CD4-positive, alpha-beta T cell treated with Interleukin-17A for 1 hour (primary cell): ENCODE measurements at regions not wholly inside any gene's neighbourhood (a gene's known extent, or its start where the extent isn't known, plus 50 kb on each side); places are given as distances from the start of the nearest gene placed in this dataset.

Source experiments
- DNase-seq: peaks from one replicate; pipeline ENCODE4 v3.0.0-alpha.2; 2020

- DNase-seq: no peak
These were observed 451.3 kb downstream of the NAF1 start for GRCh38 chr4:162715401-162715800.

GRCh38 chr4:162707962-162708361 lies 458.7 kb downstream of the NAF1 start:
- DNase-seq: no peak

GRCh38 chr4:162706632-162707031 lies 460.1 kb downstream of the NAF1 start:
- no peak for DNase-seq

GRCh38 chr4:162706051-162706450 lies 460.6 kb downstream of the NAF1 start:
- DNase-seq: no peak

- no peak for DNase-seq
These were observed 461.4 kb downstream of the NAF1 start for GRCh38 chr4:162705130-162705803.

- no peak for DNase-seq
These were observed 465.8 kb downstream of the NAF1 start for GRCh38 chr4:162700815-162701361.

GRCh38 chr4:162700358-162700757 lies 466.3 kb downstream of the NAF1 start:
- DNase-seq: no peak

- no peak for DNase-seq
These were observed 467.1 kb downstream of the NAF1 start for GRCh38 chr4:162699629-162700028.

GRCh38 chr4:162685410-162685809 lies 481.3 kb downstream of the NAF1 start:
- DNase-seq: no peak

- DNase-seq: no peak
These were observed 481.7 kb downstream of the NAF1 start for GRCh38 chr4:162684998-162685397.

- no peak for DNase-seq
These were observed 482.4 kb downstream of the NAF1 start for GRCh38 chr4:162684371-162684700.

GRCh38 chr4:162683659-162684370 lies 482.9 kb downstream of the NAF1 start:
- no peak for DNase-seq

GRCh38 chr4:162682651-162683050 lies 484.0 kb downstream of the NAF1 start:
- no peak for DNase-seq

- DNase-seq: no peak
These were observed 485.5 kb downstream of the NAF1 start for GRCh38 chr4:162681212-162681611.

GRCh38 chr4:162675661-162676060 lies 491.0 kb downstream of the NAF1 start:
- DNase-seq: no peak

GRCh38 chr4:162661913-162662312 lies 498.1 kb upstream of the FSTL5 start:
- no peak for DNase-seq

GRCh38 chr4:162659716-162660115 lies 495.9 kb upstream of the FSTL5 start:
- DNase-seq: no peak

- no peak for DNase-seq
These were observed 494.2 kb upstream of the FSTL5 start for GRCh38 chr4:162657966-162658365.

GRCh38 chr4:162650166-162650565 lies 486.4 kb upstream of the FSTL5 start:
- DNase-seq: no peak

GRCh38 chr4:162645381-162645780 lies 481.6 kb upstream of the FSTL5 start:
- no peak for DNase-seq

- DNase-seq: no peak
These were observed 480.5 kb upstream of the FSTL5 start for GRCh38 chr4:162644346-162644745.

GRCh38 chr4:162640152-162640551 lies 476.4 kb upstream of the FSTL5 start:
- DNase-seq: no peak

GRCh38 chr4:162634390-162634789 lies 470.6 kb upstream of the FSTL5 start:
- DNase-seq: no peak

- DNase-seq: no peak
These were observed 458.9 kb upstream of the FSTL5 start for GRCh38 chr4:162622664-162623063.

- no peak for DNase-seq
These were observed 446.3 kb upstream of the FSTL5 start for GRCh38 chr4:162610116-162610515.
